22Rv1 (cell line): ENCODE measurements at regions not wholly inside any gene's neighbourhood (a gene's known extent, or its start where the extent isn't known, plus 50 kb on each side); places are given as distances from the start of the nearest gene placed in this dataset.
"Not testable (repeated sequence)": the region's sequence is repeated elsewhere in the genome, so short reads cannot be mapped to it uniquely, and the experiment has no call there.

Experiments used
- ZFX ChIP-seq: fragments of 450-650 bp; IDR thresholded peaks from 2 replicates; pipeline ENCODE4 v1.6.1; 2017; ENCODE audit warnings: antibody characterized with exemption, borderline replicate concordance
- TF ChIP-seq, protein P1 (sequence below): fragments of 450-650 bp; IDR thresholded peaks from 2 replicates; pipeline ENCODE4 v1.5.1; 2017; ENCODE audit warnings: mild to moderate bottlenecking

DNA sequence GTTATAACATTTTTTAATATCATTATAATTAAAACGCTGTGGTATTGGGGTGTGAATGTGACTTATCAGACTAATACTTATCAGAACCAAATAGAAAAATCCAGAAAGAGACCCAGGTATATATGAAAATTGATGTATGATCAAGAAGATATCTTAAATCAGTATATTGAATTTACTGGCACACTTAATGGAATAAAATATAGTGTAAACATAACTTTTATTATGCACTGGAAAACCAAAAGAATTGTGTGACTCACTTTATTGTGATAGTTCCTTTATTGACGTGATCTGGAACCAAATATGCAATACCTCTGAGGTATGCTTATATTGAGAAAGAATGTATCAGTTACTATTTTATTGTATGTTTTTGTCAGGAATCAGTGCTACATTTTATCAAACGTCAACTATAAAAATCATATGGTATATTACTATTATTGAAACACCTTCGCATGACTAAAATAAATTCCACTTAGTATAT lies 250.7 kb upstream of the SPOPL start:
- TF ChIP-seq, protein P1, sequence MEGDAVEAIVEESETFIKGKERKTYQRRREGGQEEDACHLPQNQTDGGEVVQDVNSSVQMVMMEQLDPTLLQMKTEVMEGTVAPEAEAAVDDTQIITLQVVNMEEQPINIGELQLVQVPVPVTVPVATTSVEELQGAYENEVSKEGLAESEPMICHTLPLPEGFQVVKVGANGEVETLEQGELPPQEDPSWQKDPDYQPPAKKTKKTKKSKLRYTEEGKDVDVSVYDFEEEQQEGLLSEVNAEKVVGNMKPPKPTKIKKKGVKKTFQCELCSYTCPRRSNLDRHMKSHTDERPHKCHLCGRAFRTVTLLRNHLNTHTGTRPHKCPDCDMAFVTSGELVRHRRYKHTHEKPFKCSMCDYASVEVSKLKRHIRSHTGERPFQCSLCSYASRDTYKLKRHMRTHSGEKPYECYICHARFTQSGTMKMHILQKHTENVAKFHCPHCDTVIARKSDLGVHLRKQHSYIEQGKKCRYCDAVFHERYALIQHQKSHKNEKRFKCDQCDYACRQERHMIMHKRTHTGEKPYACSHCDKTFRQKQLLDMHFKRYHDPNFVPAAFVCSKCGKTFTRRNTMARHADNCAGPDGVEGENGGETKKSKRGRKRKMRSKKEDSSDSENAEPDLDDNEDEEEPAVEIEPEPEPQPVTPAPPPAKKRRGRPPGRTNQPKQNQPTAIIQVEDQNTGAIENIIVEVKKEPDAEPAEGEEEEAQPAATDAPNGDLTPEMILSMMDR: not testable (repeated sequence)
- TF ChIP-seq ZFX: not testable (repeated sequence)
